ENCODE measurements at regions not wholly inside any gene's neighbourhood (a gene's known extent, or its start where the extent isn't known, plus 50 kb on each side); places are given as distances from the start of the nearest gene placed in this dataset.

DNA sequence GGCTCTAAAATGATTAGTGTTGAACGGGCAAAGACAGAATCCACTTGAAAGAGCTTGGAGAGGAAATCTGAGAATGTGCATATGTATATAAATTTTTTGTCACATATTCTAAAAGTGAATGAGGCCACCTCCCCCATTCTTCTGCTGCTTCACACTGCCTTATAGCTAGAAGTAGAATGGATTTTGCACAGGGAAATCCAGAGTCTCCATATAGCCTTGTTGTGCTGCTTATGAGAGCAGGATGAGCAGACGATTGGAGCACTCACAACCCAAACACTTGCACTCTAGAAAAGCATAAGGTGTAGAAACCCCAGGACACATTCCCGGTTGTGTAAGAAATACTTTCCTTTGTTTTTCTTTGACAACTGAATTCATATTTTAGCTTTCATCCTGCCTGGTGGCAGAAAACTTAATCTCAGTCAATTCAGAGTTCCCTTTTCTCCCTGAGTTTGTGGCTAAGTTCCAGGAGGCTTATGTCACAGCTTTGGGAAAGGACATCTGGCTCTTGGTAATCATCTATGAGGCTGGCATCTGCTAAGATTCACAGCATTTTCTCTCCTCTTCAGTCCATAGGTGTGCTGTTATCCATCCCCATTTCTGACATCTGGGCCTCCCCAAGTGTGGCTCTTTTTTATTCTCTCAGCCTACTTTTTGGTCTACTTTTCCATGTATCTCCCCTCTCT lies 188.4 kb upstream of the PFN2 start:
- Histone ChIP-seq H3K27me3 (no peaks in the 10 kb centered on the region), H3K9me3 (ENCODE audit: low read depth) (no peaks in the 10 kb centered on the region), H3K4me1 (ENCODE audit: low read depth) (no peaks in the 10 kb centered on the region), H3K4me3 (no peak overlapping the region), H3K36me3 (no peaks in the 10 kb centered on the region), H3K27ac (no peak overlapping the region)
- peak in 1 of 2 donors; percentile 43 for DNase-seq (ENCODE audit: low read depth in 1 of 2, low spot score in 1 of 2)
- TF ChIP-seq, protein P1, sequence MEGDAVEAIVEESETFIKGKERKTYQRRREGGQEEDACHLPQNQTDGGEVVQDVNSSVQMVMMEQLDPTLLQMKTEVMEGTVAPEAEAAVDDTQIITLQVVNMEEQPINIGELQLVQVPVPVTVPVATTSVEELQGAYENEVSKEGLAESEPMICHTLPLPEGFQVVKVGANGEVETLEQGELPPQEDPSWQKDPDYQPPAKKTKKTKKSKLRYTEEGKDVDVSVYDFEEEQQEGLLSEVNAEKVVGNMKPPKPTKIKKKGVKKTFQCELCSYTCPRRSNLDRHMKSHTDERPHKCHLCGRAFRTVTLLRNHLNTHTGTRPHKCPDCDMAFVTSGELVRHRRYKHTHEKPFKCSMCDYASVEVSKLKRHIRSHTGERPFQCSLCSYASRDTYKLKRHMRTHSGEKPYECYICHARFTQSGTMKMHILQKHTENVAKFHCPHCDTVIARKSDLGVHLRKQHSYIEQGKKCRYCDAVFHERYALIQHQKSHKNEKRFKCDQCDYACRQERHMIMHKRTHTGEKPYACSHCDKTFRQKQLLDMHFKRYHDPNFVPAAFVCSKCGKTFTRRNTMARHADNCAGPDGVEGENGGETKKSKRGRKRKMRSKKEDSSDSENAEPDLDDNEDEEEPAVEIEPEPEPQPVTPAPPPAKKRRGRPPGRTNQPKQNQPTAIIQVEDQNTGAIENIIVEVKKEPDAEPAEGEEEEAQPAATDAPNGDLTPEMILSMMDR (IDR thresholded peaks at IDR 0.05; ENCODE audit: low read depth, low read length), result no peak

DNA sequence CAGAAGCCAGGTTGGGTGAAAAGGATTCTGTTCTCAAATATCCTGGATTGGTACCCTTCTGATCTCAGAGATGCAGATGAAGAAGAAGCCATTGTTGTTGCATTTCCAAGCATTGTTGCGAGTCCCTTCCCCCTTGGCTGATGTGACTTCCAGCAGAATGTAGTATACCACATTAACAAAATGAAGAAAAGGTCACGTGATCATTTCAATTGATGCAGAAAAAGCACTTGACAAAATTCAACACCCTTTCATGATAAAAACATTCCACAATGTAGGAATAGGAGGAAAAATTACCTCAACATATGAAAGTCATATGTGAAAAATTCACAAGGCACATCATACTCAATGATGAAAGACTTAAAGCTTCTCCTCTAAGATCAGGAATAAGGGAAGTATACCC lies 181.9 kb upstream of the PFN2 start:
- no peak overlapping the region for H3K4me3 ChIP-seq
- H3K27me3 ChIP-seq, result no peaks in the 10 kb centered on the region
- no peak overlapping the region for H3K27ac ChIP-seq
- no peak for DNase-seq (ENCODE audit: low read depth in 1 of 2, low spot score in 1 of 2)
- no peaks in the 10 kb centered on the region for H3K9me3 ChIP-seq (ENCODE audit: low read depth)
- H3K4me1 ChIP-seq (ENCODE audit: low read depth), result no peaks in the 10 kb centered on the region
- TF ChIP-seq, protein P1 (IDR thresholded peaks at IDR 0.05; ENCODE audit: low read depth, low read length), result no peak
- H3K36me3 ChIP-seq, result no peaks in the 10 kb centered on the region

DNA sequence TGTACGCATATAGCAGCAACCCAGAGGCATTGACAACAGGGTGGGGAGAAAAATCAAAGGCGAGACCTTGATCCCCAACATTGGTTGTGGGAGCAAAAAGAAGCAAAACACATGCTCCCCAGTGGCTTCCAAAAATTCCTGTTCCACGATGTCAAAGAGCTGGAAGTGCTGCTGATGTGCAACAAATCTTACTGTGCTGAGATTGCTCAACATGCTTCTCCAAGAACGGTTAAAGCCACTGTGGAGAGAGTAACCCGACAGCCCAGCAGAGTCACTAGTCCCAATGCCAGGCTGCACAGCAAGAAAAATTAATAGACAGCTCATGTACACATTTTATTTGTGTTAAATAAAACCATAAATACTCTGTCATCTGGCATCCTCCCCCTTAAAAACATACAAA lies 179.9 kb upstream of the PFN2 start:
- H3K27ac ChIP-seq, result no peak overlapping the region
- no peak overlapping the region for H3K4me3 ChIP-seq
- H3K4me1 ChIP-seq (ENCODE audit: low read depth), result no peaks in the 10 kb centered on the region
- no peaks in the 10 kb centered on the region for H3K36me3 ChIP-seq
- peak in 1 of 2 donors; percentile 57 for DNase-seq (ENCODE audit: low read depth in 1 of 2, low spot score in 1 of 2)
- TF ChIP-seq, protein P1 (IDR thresholded peaks at IDR 0.05; ENCODE audit: low read depth, low read length), result no peak
- H3K27me3 ChIP-seq, result no peaks in the 10 kb centered on the region
- H3K9me3 ChIP-seq (ENCODE audit: low read depth), result no peaks in the 10 kb centered on the region

- H3K27me3 ChIP-seq, result no peaks in the 10 kb centered on the region
- no peak overlapping the region for H3K27ac ChIP-seq
- no peak overlapping the region for H3K4me3 ChIP-seq
- no peaks in the 10 kb centered on the region for H3K4me1 ChIP-seq (ENCODE audit: low read depth)
- TF ChIP-seq, protein P1 (IDR thresholded peaks at IDR 0.05; ENCODE audit: low read depth, low read length), result no peak
- H3K36me3 ChIP-seq, result no peaks in the 10 kb centered on the region
- DNase-seq (ENCODE audit: low read depth in 1 of 2, low spot score in 1 of 2), result peak in 1 of 2 donors; percentile 77
- no peaks in the 10 kb centered on the region for H3K9me3 ChIP-seq (ENCODE audit: low read depth)
Measured at GRCh38 chr3:150149651-150150051, 179.0 kb upstream of the PFN2 start.

- Histone ChIP-seq H3K27me3 (no peaks in the 10 kb centered on the region), H3K4me1 (ENCODE audit: low read depth) (no peaks in the 10 kb centered on the region), H3K27ac (no peak overlapping the region), H3K36me3 (no peaks in the 10 kb centered on the region), H3K9me3 (ENCODE audit: low read depth) (no peaks in the 10 kb centered on the region), H3K4me3 (no peak overlapping the region)
- TF ChIP-seq, protein P1 (IDR thresholded peaks at IDR 0.05; ENCODE audit: low read depth, low read length), result no peak
- no peak for DNase-seq (ENCODE audit: low read depth in 1 of 2, low spot score in 1 of 2)
Measured at GRCh38 chr3:150148227-150148626, 177.5 kb upstream of the PFN2 start.

Data from cardiac muscle cell (in vitro differentiated cells and primary cell).